H4 (cell line): ENCODE measurements at regions not wholly inside any gene's neighbourhood (a gene's known extent, or its start where the extent isn't known, plus 50 kb on each side); places are given as distances from the start of the nearest gene placed in this dataset.
"Not testable (repeated sequence)": the region's sequence is repeated elsewhere in the genome, so short reads cannot be mapped to it uniquely, and the experiment has no call there.

Experiments
- DNase-seq: peaks from one replicate; pipeline ENCODE4 v3.0.0-alpha.2; 2015; ENCODE audit warnings: low spot score

DNA sequence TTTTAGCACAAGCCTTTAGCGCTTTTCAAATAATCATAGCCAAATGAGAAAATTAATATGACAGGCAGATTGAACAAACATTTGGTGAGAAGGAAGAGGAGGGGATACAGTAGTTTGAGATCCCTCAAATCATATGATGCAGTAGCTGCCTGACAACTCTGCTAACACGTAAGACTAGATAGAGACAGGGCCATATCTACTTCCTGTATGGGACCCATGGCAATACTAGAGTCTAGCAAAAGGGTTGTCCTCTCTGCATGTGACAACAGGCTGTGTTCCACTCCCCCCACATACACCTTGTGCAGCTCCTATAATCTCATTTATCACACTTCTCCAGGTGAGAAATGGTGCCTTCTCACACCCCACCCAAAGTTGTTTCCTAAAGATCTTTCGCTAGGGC lies 106.3 kb upstream of the NBPF26 start:
- not testable (repeated sequence) for DNase-seq

DNA sequence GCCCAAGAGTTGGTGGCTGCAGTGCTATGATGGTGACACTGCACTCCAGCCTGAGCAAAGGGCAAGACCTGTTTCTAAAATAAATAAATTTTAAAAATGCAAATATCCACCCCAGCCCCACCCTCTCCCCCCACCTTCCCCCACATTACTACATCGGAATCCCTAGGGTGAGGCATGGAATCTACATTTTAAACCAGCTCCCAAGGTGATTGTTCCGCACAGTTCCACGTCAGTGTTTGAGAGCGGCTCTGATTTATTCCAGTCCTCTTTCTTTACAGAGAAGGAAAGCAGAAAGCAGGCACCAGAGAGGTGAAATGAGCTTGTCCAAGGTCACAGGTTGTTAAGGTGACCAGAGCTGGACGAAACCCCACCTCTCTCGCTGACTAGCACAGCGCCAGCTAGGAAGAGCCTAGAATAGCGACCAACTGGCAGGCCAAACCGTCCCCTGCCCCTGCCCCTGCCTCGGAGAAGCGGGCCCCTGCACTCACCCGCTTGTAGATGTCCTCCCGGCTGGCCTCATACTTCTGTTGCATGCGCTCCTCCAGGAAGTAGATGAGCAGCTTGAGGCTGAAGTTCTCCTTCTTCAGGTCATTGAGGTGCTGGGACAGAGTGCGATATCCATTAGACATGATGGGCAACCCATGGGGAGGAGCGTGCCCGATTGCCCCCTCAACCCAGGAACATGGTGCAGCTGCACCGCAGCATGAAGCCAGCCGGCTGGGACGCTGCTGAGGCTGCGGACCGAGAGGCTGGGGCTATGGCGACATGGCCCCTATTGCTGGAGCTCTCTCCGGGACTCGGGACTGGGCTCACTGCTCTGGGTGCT lies 103.7 kb upstream of the NBPF26 start:
- DNase-seq = not testable (repeated sequence)

DNA sequence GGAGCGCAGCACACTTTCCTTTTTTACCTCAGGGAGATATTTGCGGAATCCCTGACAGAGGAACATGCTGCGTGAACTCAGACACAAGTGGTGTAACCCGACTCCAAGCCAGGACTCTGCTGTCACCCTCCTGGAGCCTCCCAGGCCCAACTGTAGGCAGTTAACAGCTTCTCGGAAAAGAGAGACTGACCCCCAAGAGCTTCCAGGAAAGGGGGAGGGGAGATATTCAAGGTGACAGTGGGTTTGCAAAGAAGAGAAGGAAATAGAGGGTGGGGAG lies 103.1 kb upstream of the NBPF26 start:
- DNase-seq = not testable (repeated sequence)

DNA sequence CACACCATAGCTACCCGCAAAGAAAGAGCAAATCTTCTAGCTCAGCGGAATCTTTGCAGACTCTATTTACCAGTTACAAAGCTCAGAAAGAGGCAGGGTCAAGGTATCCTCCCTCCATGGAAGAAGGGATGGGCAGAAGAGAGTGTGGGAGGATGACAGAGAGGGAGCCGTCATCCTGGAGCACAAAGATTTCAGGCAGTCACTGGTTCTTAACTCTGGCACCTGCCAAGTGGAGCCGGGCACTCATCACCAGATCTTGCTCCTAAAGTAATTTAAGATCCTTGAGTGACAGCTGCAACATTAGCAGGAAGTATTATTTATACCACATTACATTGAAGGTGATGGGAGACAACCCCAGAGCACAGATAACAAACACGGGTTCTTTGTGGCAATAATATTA lies 102.5 kb upstream of the NBPF26 start:
- not testable (repeated sequence) for DNase-seq

DNA sequence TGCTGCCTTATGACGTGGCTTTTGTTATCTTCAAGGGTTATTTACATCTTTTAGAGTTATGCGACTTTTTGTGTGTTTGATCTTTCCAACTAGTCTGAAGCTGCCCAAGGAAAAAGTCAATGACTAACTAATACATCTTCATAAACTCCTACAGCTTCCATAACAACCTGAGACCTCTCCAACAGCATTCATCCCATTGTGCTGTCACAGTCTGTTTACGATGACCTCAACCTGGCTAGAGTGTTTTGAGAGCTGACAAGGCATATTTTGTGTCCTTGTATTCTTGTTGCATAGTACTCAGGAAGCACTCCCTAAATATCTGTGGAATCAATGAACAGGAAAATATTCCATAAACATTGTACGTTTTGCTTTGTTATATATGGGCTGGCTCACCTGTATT lies 100.2 kb upstream of the NBPF26 start:
- not testable (repeated sequence) for DNase-seq

DNA sequence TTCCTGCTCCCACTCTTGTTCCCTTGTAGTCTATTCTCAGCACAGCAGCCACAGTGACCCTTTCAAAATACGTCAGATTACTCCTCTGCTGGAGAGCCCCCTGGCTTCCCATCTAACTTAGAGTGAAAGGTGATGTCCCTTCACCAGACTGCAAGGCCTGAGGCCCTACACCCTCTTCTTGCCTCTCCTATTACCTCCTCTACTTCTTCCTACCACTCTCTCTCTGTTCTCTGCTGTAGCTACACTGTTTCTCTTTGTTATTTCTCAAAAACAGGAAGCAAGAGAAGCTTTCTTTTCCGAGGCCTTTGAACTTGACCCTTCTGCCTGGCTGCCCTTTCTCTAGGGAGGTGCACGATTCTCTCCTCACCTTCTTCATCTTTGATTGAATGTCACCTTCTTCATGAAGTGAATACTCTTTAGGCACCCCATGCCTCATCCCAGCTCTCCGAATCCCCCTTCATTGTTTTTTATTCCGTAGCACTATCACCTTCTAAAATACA lies 99.1 kb upstream of the NBPF26 start:
- not testable (repeated sequence) for DNase-seq

DNA sequence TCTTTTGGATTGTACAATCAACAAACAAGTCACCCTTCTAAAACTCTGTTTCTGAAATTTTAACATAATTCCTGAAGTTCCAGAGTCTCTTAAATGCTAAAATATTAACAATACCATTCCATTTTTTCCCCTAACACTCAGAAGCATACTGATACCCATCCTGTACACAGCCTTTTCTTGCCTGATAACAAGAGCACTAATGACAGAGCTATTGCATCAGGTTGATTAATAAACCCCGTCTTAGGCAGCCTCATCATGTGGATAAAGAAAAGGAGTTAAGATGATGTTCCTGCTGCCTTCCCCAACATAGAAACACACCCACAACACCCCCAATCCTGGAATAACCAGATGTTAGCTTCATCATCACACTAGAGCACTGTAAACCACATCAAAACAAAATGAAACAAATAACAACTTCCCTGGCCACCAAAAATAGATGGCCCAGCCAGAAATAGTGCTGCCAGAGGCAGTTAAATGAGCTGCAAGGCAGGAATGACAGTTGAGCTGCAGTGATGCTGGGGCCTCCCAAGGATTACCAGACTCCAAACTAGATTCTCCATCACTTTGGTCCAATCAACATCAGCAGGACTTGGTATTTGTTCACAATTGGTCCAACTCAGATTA lies 93.8 kb upstream of the NBPF26 start:
- not testable (repeated sequence) for DNase-seq

DNA sequence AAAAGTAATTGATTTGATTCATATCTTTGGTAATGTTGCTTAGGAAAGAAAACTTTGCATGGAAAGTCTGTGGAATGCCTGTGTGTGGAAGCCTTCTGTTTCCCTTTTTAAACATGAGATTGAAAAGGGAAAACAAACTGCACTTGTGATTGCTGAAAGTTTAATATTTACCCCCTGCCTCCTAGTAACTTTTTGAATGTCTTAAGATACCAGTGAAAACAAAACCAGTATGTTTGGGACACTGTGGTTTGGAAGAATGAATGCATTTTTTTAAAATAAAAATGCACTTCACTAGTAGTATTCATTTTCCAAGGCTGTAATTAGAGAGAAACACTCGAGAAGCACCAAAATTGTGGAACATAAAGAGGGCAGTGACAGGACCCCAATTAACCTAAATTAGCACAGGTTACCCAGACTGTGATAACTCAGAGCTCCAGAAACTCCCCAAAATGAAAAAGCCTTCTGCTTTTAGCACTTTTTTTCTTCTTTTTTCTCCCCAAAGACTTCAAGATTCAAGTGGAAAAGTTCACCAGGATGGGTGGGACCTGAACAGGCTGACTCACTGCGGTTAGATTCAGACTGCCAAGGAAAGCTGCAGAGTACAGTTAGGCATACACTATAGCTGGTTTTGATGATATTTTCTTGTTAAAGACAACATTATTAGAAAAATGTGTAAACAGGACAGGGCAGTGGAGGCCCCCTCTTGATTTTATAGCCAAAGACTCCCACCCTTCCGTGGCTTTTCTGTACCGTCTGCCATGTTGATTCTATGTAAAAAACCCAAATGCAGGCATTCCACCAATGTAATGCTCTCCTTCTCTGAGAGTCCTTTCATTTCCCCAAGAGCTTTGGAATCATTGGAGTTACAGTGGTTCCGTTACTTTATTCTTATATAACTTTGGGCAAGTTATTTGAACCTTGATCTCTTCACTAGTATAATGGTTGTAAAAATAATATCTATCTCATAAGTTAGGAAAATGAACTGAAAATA lies 88.6 kb upstream of the NBPF26 start:
- not testable (repeated sequence) for DNase-seq

DNA sequence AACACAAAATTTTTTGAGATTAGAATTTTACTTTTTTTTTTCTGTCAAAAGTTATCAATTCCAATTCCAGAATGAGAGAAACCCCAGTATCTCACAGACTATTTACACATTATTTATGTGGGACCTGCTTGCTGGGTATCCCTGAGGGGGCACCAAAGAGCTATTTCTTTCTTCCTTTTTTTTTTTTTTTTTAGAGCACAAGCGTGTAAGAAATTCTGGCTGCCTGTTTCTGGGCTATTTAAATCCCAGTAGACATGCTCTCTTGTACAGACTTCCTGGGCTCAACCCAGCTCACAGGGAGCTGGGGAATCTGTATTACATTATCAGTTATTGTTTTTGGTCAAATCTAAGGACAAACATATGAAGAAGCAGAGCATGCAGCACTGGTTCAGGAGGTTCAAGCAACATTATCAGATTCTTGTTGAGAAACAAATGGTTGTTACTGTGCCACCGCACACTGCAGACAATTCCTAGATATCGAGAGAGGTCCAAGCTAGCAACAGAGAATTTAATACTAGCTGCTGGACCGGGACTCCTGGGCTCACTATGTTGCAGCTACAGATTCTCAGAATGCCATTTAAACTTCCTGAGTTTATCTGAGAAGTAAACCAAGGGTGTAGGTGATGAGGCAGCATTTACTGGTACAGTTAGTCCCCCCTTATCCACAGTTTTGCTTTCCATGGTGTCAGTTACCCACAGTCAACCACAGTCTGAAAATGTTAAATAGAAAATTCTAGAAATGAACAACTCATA lies 83.3 kb upstream of the NBPF26 start:
- not testable (repeated sequence) for DNase-seq

DNA sequence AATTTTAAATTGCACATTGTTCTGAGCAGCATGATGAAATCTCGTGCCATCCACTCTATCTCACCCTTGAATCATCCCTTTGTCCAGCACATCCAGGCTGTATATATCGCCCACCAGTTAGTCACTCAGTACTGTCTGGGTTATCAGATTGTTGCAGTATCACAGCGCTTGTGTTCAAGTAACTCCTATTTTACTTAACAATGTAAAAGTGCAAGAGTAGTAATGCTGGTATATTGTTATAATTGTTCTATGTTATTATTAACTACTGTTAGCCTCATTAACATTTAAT lies 82.8 kb upstream of the NBPF26 start:
- not testable (repeated sequence) for DNase-seq

DNA sequence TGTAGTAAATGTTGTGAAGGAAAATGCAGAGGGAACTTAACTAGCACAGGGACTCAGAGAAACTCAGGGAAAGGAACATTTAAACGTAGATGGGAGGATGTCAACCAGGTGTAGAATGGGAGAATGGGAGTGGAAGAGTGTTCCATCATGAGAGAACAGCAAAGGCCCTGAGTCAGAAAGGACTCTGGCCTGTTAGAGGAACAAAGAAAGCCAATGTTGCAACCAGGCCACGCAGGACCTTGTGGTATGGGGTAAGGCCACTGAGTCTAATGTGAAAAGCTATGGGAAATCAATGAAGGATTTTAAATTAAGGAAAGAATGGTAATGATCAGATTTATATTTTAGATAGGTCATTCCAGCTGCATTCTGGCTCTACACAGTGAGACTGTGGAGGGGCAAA lies 76.6 kb upstream of the NBPF26 start:
- DNase-seq = not testable (repeated sequence)

DNA sequence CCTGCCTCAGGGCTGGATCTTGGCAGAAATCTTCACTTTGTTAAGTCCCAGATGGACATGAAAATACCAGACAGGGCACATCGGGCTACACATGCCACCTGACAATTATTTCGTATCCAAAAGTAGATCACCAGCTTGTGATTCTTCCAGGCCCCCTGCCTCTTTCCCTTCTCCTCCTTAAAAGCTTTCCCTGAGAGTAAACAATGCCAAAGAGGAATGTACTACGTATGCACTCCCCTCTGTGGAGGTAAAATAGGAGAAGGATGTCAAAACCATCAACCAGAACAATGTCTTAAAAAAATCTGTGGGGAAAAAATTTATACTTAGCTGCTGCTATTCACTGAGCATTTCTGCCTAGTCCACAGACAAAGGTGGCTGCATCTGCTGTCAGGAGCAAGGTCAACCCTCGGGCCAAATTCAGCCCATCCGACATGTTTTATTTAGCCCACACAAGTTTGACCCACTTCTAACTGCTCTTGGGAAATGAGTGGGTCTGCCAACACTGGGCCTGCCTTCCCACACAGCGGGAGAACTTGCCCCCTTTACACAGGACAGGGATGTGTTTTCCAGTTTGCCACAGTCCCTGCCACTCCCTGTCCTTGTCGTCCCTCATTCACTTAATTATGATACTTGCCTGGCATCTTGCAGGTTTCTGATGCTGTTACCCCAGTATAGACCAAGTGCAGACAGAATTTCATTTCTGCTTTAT lies 74.7 kb upstream of the NBPF26 start:
- DNase-seq = not testable (repeated sequence)

DNA sequence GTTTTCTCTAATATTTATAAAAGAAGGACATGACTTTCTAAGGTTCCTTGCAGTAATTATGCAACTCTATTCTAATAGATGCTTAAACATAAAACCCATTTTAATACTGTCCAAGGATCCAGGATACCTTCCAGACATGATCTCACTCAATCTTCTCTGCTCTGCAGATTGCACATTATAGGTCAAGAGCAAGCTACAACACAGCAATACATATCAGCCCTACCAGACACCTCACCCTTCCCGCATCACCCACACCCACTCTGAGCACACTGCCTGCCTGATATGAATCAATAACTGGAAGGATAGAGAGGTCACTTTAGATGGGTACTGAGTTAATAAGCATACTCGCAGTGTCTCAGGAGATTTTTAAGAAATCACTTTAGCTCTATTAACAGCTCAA lies 74.0 kb upstream of the NBPF26 start:
- DNase-seq = not testable (repeated sequence)

DNA sequence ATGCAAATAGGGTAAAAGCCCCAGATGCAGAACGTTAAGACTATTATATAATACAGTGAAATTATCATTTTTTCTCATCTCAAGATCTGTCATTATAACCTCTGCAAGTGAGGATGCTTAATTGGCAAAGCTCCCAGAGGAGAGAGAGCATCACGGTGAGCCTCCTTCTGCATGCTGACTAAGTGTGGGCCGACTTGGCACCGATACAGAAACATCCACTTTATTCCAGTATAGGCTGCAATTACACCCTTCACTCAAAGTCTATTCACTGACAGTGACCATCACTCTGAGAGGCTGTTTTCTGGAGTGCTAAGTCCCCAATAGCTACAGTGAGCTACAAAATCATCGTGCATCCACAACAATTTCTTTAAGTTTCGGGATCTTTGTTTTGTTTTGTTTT lies 69.6 kb upstream of the NBPF26 start:
- not testable (repeated sequence) for DNase-seq

DNA sequence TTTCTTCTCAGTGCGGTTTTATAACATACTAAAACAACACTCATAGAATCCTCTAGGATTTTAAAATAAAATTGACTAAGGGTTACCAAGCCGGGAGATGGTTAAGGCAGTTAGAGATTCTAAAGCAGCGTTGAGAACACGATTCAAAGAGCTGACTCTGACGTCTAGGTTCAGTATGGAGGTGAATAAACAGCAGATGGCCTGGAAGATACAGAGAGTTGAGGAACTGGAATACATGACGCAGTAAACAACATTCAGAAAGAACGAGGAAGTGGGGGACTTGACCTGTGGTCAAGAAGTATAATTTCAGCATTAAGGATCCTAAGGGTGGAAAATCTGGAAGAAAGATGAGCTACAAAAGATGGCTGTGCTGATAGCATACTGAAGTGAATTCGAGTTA lies 68.4 kb upstream of the NBPF26 start:
- DNase-seq = not testable (repeated sequence)

DNA sequence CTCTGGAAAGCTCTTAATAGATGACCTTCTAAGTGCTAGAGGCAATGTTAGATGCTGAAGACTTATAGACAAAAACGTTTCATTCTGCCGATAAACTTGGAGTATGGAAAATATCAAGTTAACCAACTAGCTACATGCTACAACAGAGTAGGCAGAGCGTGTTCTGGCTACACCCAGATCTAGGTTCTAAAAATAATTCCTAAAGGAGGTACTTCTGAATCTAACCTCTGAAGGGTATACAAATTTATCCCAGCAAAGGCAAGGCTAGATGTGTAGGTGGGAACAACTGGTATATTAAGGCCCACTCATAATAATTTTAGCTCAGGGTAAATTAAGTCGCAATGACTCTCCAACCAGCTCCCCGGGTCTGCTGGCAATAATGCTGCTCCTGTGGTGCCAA lies 67.6 kb upstream of the NBPF26 start:
- not testable (repeated sequence) for DNase-seq

DNA sequence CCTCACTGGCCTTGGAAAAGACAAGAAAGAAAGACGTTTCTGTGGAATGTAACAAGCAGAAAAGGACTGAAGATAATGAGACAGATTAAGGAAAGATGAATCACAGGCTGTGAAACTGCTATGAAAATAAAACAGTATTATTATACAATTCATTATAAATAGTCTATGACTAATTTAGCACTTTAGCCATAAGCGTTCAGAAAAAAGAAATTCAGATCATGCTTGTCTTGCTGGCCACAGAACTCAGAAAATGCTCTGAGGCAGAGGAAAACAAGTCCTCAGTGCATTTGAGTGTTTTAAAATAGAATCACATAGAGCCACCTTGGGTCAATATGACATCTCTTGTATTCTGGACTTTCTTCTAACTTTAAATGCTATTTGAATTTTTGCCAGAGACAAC lies 65.9 kb upstream of the NBPF26 start:
- DNase-seq = not testable (repeated sequence)

DNA sequence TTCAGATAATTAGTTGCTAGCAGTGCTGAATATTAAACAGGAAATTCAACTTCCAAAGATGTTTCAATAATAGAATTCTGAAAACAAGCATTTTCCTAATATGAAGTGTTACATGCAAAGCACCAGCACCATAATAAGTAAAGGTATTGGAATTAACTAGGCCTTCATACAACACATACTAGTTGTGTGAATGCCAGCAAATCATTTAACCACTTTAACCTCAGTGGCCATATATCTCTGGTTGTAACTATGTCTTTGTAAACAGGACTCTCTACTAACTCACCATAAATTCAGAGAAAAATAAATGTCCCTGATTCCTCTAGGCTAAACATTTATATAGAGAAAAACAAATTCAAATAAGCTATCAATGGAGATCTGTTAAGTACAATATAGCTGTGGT lies 65.1 kb upstream of the NBPF26 start:
- not testable (repeated sequence) for DNase-seq

DNA sequence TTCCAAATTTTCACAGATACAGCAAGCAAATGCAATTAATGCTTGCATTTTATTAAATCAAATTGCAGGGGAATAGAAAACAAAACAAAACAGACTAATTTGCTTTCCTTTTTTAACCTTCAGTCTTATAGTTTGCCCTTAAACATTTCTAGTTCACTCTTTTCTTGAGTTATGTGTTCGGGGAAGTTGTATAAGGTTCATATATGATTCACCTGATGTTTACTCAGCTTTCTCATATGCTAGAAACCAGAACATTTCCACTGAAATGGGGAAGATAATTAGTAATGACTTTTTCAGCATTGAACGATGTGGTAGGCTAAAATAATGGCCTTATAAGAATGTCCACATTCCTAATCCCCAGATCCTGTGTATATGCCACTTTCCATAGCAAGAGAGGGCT lies 64.6 kb upstream of the NBPF26 start:
- DNase-seq = not testable (repeated sequence)

DNA sequence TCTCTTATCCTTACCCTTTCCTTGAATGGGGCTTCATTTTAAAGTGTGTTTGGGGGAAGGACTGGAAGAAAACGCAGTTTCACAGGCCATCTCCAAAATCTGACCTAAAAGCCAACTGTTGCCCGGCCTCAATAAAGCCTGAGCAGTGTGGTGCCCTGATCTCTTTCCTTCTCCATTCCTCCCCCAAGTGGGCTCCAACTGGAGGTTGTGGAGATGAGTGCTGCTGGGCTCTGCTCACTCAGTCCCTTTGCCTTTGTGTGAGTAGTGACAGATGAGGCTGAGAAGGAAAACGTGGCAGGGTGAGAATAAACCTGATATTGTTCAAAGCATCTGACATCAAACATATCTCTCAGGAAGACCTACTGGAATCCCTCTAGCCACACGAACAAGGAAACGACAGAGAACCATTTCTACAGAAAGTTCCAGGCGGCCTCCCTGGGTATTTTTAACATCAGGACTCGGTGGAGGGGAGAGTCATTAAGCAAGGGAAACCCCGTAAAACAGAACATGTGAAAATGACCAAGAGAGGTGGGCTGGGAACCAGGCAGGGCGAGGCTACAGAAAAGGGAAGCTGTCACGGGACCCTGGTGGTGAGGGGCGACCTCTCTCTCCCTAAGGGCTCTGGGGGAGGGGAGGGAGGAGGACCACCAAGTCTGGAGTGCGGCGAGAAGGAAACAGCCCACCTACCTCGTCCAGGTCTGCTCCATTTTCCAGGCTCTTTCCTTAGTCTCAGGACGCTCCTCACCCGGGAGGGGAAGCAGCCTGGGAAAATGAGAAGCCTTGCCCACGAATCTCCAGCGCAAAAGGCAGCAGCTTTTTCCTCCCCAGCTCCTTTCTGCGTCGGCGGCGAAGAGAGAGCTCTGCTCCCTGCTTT lies 59.1 kb upstream of the NBPF26 start:
- DNase-seq = not testable (repeated sequence)
